A673 (cell line): ENCODE measurements at regions not wholly inside any gene's neighbourhood (a gene's known extent, or its start where the extent isn't known, plus 50 kb on each side); places are given as distances from the start of the nearest gene placed in this dataset.

Source experiments
- BruUV-seq: library from RNA; stranded (reverse); fragments of 400-500 nt; replicated peaks from 2 replicates; lab custom pipeline; 2021; lab: Mats Ljungman, UMichigan
- CTCF ChIA-PET: fragments of 300-600 bp; sonication (Branson Sonifier 250); formaldehyde crosslinking; loops from one replicate; lab custom pipeline; 2022; ENCODE audit warnings: antibody characterized with exemption; lab: Charles Lee
- POLR2A ChIA-PET: fragments of 300-600 bp; sonication (Branson Sonifier 250); formaldehyde crosslinking; loops from one replicate; lab custom pipeline; 2022; ENCODE audit warnings: antibody characterized with exemption; ENCODE audit not compliant: low non-redundant PET; lab: Charles Lee
- DNase-seq: peaks from one replicate; pipeline ENCODE4 v3.0.0-alpha.2; 2015; ENCODE audit warnings: low spot score
- H3K27ac ChIP-seq: fragments of 200-600 bp; sonication (generic); 2 replicates; pipeline ENCODE4 v1.5.1; 2016; ENCODE audit warnings: mixed run types, low read depth, mild to moderate bottlenecking, mixed read lengths, antibody characterized with exemption, low read length; ENCODE audit not compliant: poor library complexity, severe bottlenecking
- H3K27me3 ChIP-seq: fragments of 200-600 bp; sonication (generic); replicated peaks from 2 replicates; pipeline ENCODE4 v1.6.1; 2017; ENCODE audit warnings: mixed run types, low read depth, mild to moderate bottlenecking, mixed read lengths, antibody characterized with exemption, low read length; ENCODE audit not compliant: insufficient read depth, poor library complexity
- H3K36me3 ChIP-seq: fragments of 200-600 bp; sonication (generic); 2 replicates; pipeline ENCODE4 v1.6.1; 2016; ENCODE audit warnings: mixed run types, mild to moderate bottlenecking, mixed read lengths, antibody characterized with exemption, low read length; ENCODE audit not compliant: insufficient read depth, poor library complexity, severe bottlenecking
- H3K4me1 ChIP-seq: fragments of 200-600 bp; sonication (generic); 2 replicates; pipeline ENCODE4 v1.6.1; 2017; ENCODE audit warnings: mixed run types, mild to moderate bottlenecking, mixed read lengths, antibody characterized with exemption, low read length; ENCODE audit not compliant: insufficient read depth, poor library complexity, severe bottlenecking
- H3K4me3 ChIP-seq: fragments of 200-600 bp; sonication (generic); 2 replicates; pipeline ENCODE4 v1.5.1; 2016; ENCODE audit warnings: low read depth, mixed run types, mild to moderate bottlenecking, mixed read lengths, low read length; ENCODE audit not compliant: poor library complexity, severe bottlenecking
- H3K9me3 ChIP-seq: fragments of 200-600 bp; sonication (generic); 2 replicates; pipeline ENCODE4 v1.6.1; 2016; ENCODE audit warnings: mixed run types, low read depth, mild to moderate bottlenecking, mixed read lengths, antibody characterized with exemption, low read length; ENCODE audit not compliant: poor library complexity, severe bottlenecking
- EZH2 ChIP-seq: fragments of 200-600 bp; sonication (generic); IDR thresholded peaks from 2 replicates; pipeline ENCODE4 v1.6.1; 2017; ENCODE audit warnings: borderline replicate concordance, low read depth, mild to moderate bottlenecking, mixed read lengths, antibody characterized with exemption, low read length; ENCODE audit not compliant: poor library complexity, severe bottlenecking
- intact Hi-C: fragments of 100-400 bp; cut with micrococcal nuclease; formaldehyde crosslinking; loops from one replicate; pipeline ENCODE4 v1.10.0; 2022; ENCODE audit not compliant: unreplicated experiment
- TF ChIP-seq, protein P1 (sequence below): fragments of 300-800, 200-600 bp; sonication (generic); conservative IDR thresholded peaks from 2 replicates; pipeline ENCODE4 v1.5.1; 2017; ENCODE audit warnings: low read depth, mild to moderate bottlenecking, antibody characterized with exemption, low read length, moderate library complexity, mixed read lengths

DNA sequence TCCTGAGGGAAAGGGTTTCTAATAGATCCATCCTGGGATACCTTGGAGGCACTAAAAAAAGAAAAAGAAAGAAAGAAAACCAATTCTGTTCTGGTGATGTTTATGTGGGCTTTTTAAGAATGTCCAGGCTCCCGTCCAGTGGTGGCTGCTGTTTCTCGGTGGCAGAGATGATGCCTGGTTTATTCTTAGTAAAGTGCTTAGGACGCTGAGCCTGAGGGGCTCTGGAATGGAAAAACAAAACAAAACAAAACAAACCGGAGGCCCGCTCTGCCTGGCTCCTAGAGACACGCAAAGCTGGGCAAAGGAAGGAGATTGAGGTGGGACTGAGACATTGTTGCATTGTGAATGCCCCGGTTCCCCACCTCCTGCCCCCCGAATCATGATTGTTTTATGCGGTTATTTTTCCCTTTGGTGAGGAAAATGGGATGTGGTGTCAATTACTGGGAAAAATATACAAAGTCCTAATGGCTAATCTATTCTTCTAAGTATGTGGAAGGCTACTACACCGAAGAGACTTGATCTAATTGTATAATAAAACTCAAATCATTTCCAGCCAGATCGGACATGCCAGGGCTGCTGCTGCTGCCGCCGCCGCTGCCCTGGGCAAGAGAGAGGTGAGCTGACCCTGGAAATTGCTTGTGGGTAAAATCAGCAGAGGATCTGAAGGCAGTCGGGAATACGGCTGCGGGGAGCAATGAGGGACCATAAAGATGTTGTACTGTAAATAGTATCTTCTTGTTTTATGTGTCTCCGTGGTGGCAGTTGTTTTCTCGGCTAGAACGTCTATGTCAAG, 644.9 kb downstream of the CCDC171 start:
- Histone ChIP-seq H3K27me3 (no peaks in the 10 kb centered on the region), H3K27ac (no peak overlapping the region), H3K4me3 (no peak overlapping the region), H3K4me1 (no peaks in the 10 kb centered on the region), H3K36me3 (no peaks in the 10 kb centered on the region), H3K9me3 (no peaks in the 10 kb centered on the region)
- no peak for DNase-seq
- intact Hi-C loops = no loop called here
- POLR2A ChIA-PET = no interaction called here
- BruUV-seq = no TSS peak
- TF ChIP-seq, protein P1, sequence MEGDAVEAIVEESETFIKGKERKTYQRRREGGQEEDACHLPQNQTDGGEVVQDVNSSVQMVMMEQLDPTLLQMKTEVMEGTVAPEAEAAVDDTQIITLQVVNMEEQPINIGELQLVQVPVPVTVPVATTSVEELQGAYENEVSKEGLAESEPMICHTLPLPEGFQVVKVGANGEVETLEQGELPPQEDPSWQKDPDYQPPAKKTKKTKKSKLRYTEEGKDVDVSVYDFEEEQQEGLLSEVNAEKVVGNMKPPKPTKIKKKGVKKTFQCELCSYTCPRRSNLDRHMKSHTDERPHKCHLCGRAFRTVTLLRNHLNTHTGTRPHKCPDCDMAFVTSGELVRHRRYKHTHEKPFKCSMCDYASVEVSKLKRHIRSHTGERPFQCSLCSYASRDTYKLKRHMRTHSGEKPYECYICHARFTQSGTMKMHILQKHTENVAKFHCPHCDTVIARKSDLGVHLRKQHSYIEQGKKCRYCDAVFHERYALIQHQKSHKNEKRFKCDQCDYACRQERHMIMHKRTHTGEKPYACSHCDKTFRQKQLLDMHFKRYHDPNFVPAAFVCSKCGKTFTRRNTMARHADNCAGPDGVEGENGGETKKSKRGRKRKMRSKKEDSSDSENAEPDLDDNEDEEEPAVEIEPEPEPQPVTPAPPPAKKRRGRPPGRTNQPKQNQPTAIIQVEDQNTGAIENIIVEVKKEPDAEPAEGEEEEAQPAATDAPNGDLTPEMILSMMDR = no peak
- no peak for TF ChIP-seq EZH2
- CTCF ChIA-PET = no interaction called here

DNA sequence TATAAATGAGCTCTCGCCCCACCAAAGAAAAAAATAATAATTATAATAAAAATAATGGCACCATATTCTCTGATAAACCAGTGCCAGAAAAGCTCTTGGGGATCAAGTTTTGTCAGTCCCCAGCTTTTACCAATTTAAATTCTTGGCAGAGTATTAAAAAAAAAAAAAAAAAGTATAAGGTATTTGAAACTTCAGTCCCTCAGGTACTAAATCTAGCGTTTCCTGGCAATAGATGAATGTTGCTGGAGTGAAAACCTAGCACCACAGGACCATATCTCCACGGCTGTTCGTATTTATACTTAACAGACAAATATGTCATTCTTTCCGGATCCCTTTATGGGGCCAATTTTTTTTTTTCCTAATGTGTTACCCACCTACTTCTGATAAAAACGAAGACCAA, 646.2 kb downstream of the CCDC171 start:
- Histone ChIP-seq H3K27ac (no peak overlapping the region), H3K4me1 (no peaks in the 10 kb centered on the region), H3K4me3 (no peak overlapping the region), H3K9me3 (no peaks in the 10 kb centered on the region), H3K36me3 (no peaks in the 10 kb centered on the region), H3K27me3 (no peaks in the 10 kb centered on the region)
- TF ChIP-seq EZH2 = no peak
- TF ChIP-seq, protein P1 = no peak
- ChIA-PET CTCF (no interaction called here), POLR2A (no interaction called here)
- DNase-seq = no peak
- intact Hi-C loops = no loop called here
- no TSS peak for BruUV-seq

DNA sequence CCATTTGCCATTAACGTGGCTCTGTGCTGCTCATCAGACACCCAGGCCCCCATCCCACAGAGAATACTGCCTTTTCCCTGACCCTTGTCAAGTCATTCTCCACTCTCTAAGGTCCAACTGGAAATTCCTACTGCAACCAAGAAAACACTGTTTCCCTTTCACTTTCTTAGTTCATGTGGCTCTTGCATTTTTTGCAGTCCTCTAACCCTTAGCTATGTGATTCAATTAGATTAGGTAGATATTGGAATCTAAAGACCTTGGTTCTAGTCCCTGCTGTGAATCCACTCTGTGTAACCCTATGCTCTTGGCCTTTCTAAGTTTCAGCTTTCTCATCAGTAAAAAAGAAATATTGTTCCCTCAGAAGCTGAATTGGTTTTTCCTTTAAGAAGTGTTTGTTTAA, 649.4 kb downstream of the CCDC171 start:
- ChIA-PET POLR2A (no interaction called here), CTCF (no interaction called here)
- TF ChIP-seq EZH2 = no peak
- TF ChIP-seq, protein P1 = no peak
- H3K4me1 ChIP-seq = no peaks in the 10 kb centered on the region
- no peak overlapping the region for H3K4me3 ChIP-seq
- no peaks in the 10 kb centered on the region for H3K27me3 ChIP-seq
- H3K9me3 ChIP-seq = no peaks in the 10 kb centered on the region
- BruUV-seq = no TSS peak
- H3K36me3 ChIP-seq = no peaks in the 10 kb centered on the region
- H3K27ac ChIP-seq = no peak overlapping the region
- DNase-seq = no peak
- intact Hi-C loops = no loop called here
